OCI-LY1 (cell line): ENCODE measurements at regions not wholly inside any gene's neighbourhood (a gene's known extent, or its start where the extent isn't known, plus 50 kb on each side); places are given as distances from the start of the nearest gene placed in this dataset.

Source experiments
- CTCF ChIP-seq: fragments of 200-600 bp; sonication (generic), shearing (Covaris generic); IDR thresholded peaks from 2 replicates; pipeline ENCODE4 v1.5.1; 2017; ENCODE audit warnings: mild to moderate bottlenecking, antibody characterized with exemption, low read length, moderate library complexity, mixed read lengths
- EZH2 ChIP-seq: fragments of 200-600 bp; sonication (generic), shearing (Covaris generic); IDR thresholded peaks from 2 replicates; pipeline ENCODE4 v1.8.0; 2017; ENCODE audit warnings: borderline replicate concordance, mixed run types, mild to moderate bottlenecking, antibody characterized with exemption, low read length, moderate library complexity, mixed read lengths

- TF ChIP-seq EZH2 (no peak), CTCF (no peak)
Measured at GRCh38 chr16:59148056-59148768, 414.1 kb upstream of the GOT2 start.
